Nephron progenitor cell (in vitro differentiated cells): ENCODE measurements at regions not wholly inside any gene's neighbourhood (a gene's known extent, or its start where the extent isn't known, plus 50 kb on each side); places are given as distances from the start of the nearest gene placed in this dataset.
"Not testable (repeated sequence)": the region's sequence is repeated elsewhere in the genome, so short reads cannot be mapped to it uniquely, and the experiment has no call there.

Source experiments
- DNase-seq: peaks from one replicate; pipeline ENCODE4 v3.0.0; 2021
- H3K27ac Mint-ChIP-seq: 2 replicates; pipeline ENCODE4 v1.8.0; 2021; ENCODE audit warnings: mild to moderate bottlenecking, moderate library complexity, mixed read lengths
- H3K27me3 Mint-ChIP-seq: 2 replicates; pipeline ENCODE4 v1.8.0; 2021; ENCODE audit warnings: mild to moderate bottlenecking, low read depth, mixed read lengths; ENCODE audit not compliant: poor library complexity
- H3K36me3 Mint-ChIP-seq: 2 replicates; pipeline ENCODE4 v1.8.0; 2021; ENCODE audit warnings: low read depth, mixed read lengths
- H3K4me1 Mint-ChIP-seq: 2 replicates; pipeline ENCODE4 v1.8.0; 2021; ENCODE audit warnings: mixed read lengths
- H3K4me3 Mint-ChIP-seq: 2 replicates; pipeline ENCODE4 v1.8.0; 2021; ENCODE audit warnings: mild to moderate bottlenecking, moderate library complexity, mixed read lengths
- H3K9me3 Mint-ChIP-seq: 2 replicates; pipeline ENCODE4 v1.8.0; 2021; ENCODE audit warnings: mild to moderate bottlenecking, moderate library complexity, mixed read lengths

- H3K4me1 Mint-ChIP-seq, H3K4me3 Mint-ChIP-seq: not testable (repeated sequence)
Observed at GRCh38 chr15:21774760-21775159, 102.8 kb downstream of the POTEB start.

GRCh38 chr15:21766524-21766923 lies 111.0 kb downstream of the POTEB start:
- H3K27me3 Mint-ChIP-seq, H3K36me3 Mint-ChIP-seq, H3K9me3 Mint-ChIP-seq: not testable (repeated sequence)

More at GRCh38 chr15:21774760-21775159, 102.8 kb downstream of the POTEB start:
- not testable (repeated sequence) for DNase-seq, H3K27ac Mint-ChIP-seq, H3K9me3 Mint-ChIP-seq, H3K36me3 Mint-ChIP-seq, H3K27me3 Mint-ChIP-seq

GRCh38 chr15:21763756-21764155 lies 113.8 kb downstream of the POTEB start:
- not testable (repeated sequence) for DNase-seq, H3K27me3 Mint-ChIP-seq, H3K4me3 Mint-ChIP-seq, H3K27ac Mint-ChIP-seq, H3K36me3 Mint-ChIP-seq, H3K4me1 Mint-ChIP-seq
- H3K9me3 Mint-ChIP-seq: peaks cover 13% of the 10 kb centered on the region

More at GRCh38 chr15:21766524-21766923, 111.0 kb downstream of the POTEB start:
- H3K27ac Mint-ChIP-seq, H3K4me3 Mint-ChIP-seq, DNase-seq, H3K4me1 Mint-ChIP-seq: not testable (repeated sequence)

- not testable (repeated sequence) for H3K27ac Mint-ChIP-seq, H3K27me3 Mint-ChIP-seq, H3K4me3 Mint-ChIP-seq, H3K4me1 Mint-ChIP-seq, H3K36me3 Mint-ChIP-seq, DNase-seq
- peaks cover 18% of the 10 kb centered on the region for H3K9me3 Mint-ChIP-seq
Observed at GRCh38 chr15:21760250-21761023, 117.1 kb downstream of the POTEB start.

- H3K36me3 Mint-ChIP-seq, H3K27ac Mint-ChIP-seq, H3K27me3 Mint-ChIP-seq, DNase-seq, H3K4me3 Mint-ChIP-seq, H3K4me1 Mint-ChIP-seq: not testable (repeated sequence)
- H3K9me3 Mint-ChIP-seq: peaks cover 18% of the 10 kb centered on the region
Observed at GRCh38 chr15:21759401-21760165, 118.0 kb downstream of the POTEB start.

- H3K9me3 Mint-ChIP-seq, H3K27ac Mint-ChIP-seq, H3K4me1 Mint-ChIP-seq, H3K27me3 Mint-ChIP-seq, H3K36me3 Mint-ChIP-seq, DNase-seq, H3K4me3 Mint-ChIP-seq: not testable (repeated sequence)
Observed at GRCh38 chr15:21753838-21754237, 123.7 kb downstream of the POTEB start.

- not testable (repeated sequence) for DNase-seq, H3K4me1 Mint-ChIP-seq, H3K9me3 Mint-ChIP-seq, H3K36me3 Mint-ChIP-seq, H3K27ac Mint-ChIP-seq, H3K4me3 Mint-ChIP-seq, H3K27me3 Mint-ChIP-seq
Observed at GRCh38 chr15:21752124-21752957, 125.2 kb downstream of the POTEB start.

- not testable (repeated sequence) for H3K4me3 Mint-ChIP-seq, H3K27me3 Mint-ChIP-seq, DNase-seq, H3K27ac Mint-ChIP-seq, H3K36me3 Mint-ChIP-seq, H3K4me1 Mint-ChIP-seq, H3K9me3 Mint-ChIP-seq
Observed at GRCh38 chr15:21749173-21749572, 128.4 kb downstream of the POTEB start.

- H3K36me3 Mint-ChIP-seq, DNase-seq, H3K27me3 Mint-ChIP-seq, H3K27ac Mint-ChIP-seq, H3K4me1 Mint-ChIP-seq, H3K4me3 Mint-ChIP-seq, H3K9me3 Mint-ChIP-seq: not testable (repeated sequence)
Observed at GRCh38 chr15:21744245-21744915, 133.2 kb downstream of the POTEB start.

- not testable (repeated sequence) for H3K27ac Mint-ChIP-seq, DNase-seq, H3K27me3 Mint-ChIP-seq, H3K4me3 Mint-ChIP-seq, H3K4me1 Mint-ChIP-seq, H3K36me3 Mint-ChIP-seq, H3K9me3 Mint-ChIP-seq
Observed at GRCh38 chr15:21742067-21742466, 135.5 kb downstream of the POTEB start.

- not testable (repeated sequence) for H3K4me1 Mint-ChIP-seq, H3K27me3 Mint-ChIP-seq, H3K9me3 Mint-ChIP-seq, DNase-seq, H3K36me3 Mint-ChIP-seq, H3K4me3 Mint-ChIP-seq, H3K27ac Mint-ChIP-seq
Observed at GRCh38 chr15:21738003-21738402, 139.5 kb downstream of the POTEB start.

- H3K36me3 Mint-ChIP-seq, H3K4me3 Mint-ChIP-seq, H3K4me1 Mint-ChIP-seq, H3K27ac Mint-ChIP-seq, H3K9me3 Mint-ChIP-seq, DNase-seq, H3K27me3 Mint-ChIP-seq: not testable (repeated sequence)
Observed at GRCh38 chr15:21736443-21736842, 141.1 kb downstream of the POTEB start.

- H3K9me3 Mint-ChIP-seq, H3K4me1 Mint-ChIP-seq, H3K36me3 Mint-ChIP-seq, DNase-seq, H3K27me3 Mint-ChIP-seq, H3K27ac Mint-ChIP-seq, H3K4me3 Mint-ChIP-seq: not testable (repeated sequence)
Observed at GRCh38 chr15:21735837-21736236, 141.7 kb downstream of the POTEB start.

- H3K27ac Mint-ChIP-seq, H3K27me3 Mint-ChIP-seq: not testable (repeated sequence)
Observed at GRCh38 chr15:21735368-21735767, 142.2 kb downstream of the POTEB start.

More at GRCh38 chr15:21735368-21735767, 142.2 kb downstream of the POTEB start:
- DNase-seq, H3K4me3 Mint-ChIP-seq, H3K4me1 Mint-ChIP-seq, H3K9me3 Mint-ChIP-seq, H3K36me3 Mint-ChIP-seq: not testable (repeated sequence)
